Activated B cell treated with CpG ODN at 0.5 μM for 24 hours (primary cell): ENCODE measurements at regions not wholly inside any gene's neighbourhood (a gene's known extent, or its start where the extent isn't known, plus 50 kb on each side); places are given as distances from the start of the nearest gene placed in this dataset.

Source experiments
- ATAC-seq: fragments of 200-7000 bp; cut with Tn5 transposase; one replicate; pipeline ENCODE4 v1.10.0; 2021; ENCODE audit warnings: low read depth, mild to moderate bottlenecking, moderate library complexity
- CTCF ChIA-PET: fragments of 350-600 bp; sonication (Branson Sonifier 250); formaldehyde crosslinking; loops from one replicate; lab custom pipeline; 2021; ENCODE audit warnings: antibody characterized with exemption; lab: Charles Lee
- POLR2A ChIA-PET: fragments of 350-600 bp; sonication (Branson Sonifier 250); formaldehyde crosslinking; loops from one replicate; lab custom pipeline; 2021; ENCODE audit warnings: antibody characterized with exemption; lab: Charles Lee
- DNase-seq: peaks from one replicate; pipeline ENCODE4 v3.0.0; 2022
- H3K27ac Mint-ChIP-seq: one replicate; pipeline ENCODE4 v1.8.0; 2020; ENCODE audit warnings: mixed read lengths
- H3K27me3 Mint-ChIP-seq: one replicate; pipeline ENCODE4 v1.8.0; 2021; ENCODE audit warnings: mixed read lengths
- H3K36me3 Mint-ChIP-seq: one replicate; pipeline ENCODE4 v1.8.0; 2021; ENCODE audit warnings: low read depth, mixed read lengths
- H3K4me1 Mint-ChIP-seq: one replicate; pipeline ENCODE4 v1.8.0; 2021; ENCODE audit warnings: mixed read lengths
- H3K4me3 Mint-ChIP-seq: one replicate; pipeline ENCODE4 v1.8.0; 2020; ENCODE audit warnings: mild to moderate bottlenecking, mixed read lengths
- H3K9me3 Mint-ChIP-seq: one replicate; pipeline ENCODE4 v1.8.0; 2020; ENCODE audit warnings: mixed read lengths
- CTCF ChIP-seq: fragments of 200-600 bp; IDR thresholded peaks from one replicate; pipeline ENCODE4 v1.8.0; 2022; ENCODE audit warnings: antibody characterized with exemption, mild to moderate bottlenecking
- intact Hi-C: fragments of 100-400 bp; cut with micrococcal nuclease; formaldehyde crosslinking; loops from one replicate; pipeline ENCODE4 v1.15.1; 2024

- no peaks in the 10 kb centered on the region for H3K4me1 Mint-ChIP-seq
- H3K9me3 Mint-ChIP-seq: peaks cover 2% of the 10 kb centered on the region
- intact Hi-C loops: no loop called here
- ATAC-seq: no peak
- H3K4me3 Mint-ChIP-seq: no peak overlapping the region
- ChIA-PET CTCF (no interaction called here), POLR2A (no interaction called here)
- H3K27ac Mint-ChIP-seq: no peak overlapping the region
- H3K36me3 Mint-ChIP-seq: no peaks in the 10 kb centered on the region
- DNase-seq: no peak
- no peak for TF ChIP-seq CTCF
- H3K27me3 Mint-ChIP-seq: no peaks in the 10 kb centered on the region
These were observed 133.0 kb downstream of the ZDHHC21 start for GRCh38 chr9:14560194-14560593.

- H3K9me3 Mint-ChIP-seq: peaks cover 2% of the 10 kb centered on the region
- no peaks in the 10 kb centered on the region for H3K4me1 Mint-ChIP-seq
- no peak for ATAC-seq
- ChIA-PET CTCF (no interaction called here), POLR2A (no interaction called here)
- TF ChIP-seq CTCF: no peak
- intact Hi-C loops: no loop called here
- H3K4me3 Mint-ChIP-seq: no peak overlapping the region
- no peak for DNase-seq
- H3K27ac Mint-ChIP-seq: no peak overlapping the region
- H3K27me3 Mint-ChIP-seq: no peaks in the 10 kb centered on the region
- H3K36me3 Mint-ChIP-seq: no peaks in the 10 kb centered on the region
These were observed 138.3 kb downstream of the ZDHHC21 start for GRCh38 chr9:14554886-14555285.

GRCh38 chr9:14547245-14548060 is 145.8 kb downstream of the ZDHHC21 start:
- intact Hi-C loops: no loop called here
- Mint-ChIP-seq H3K4me3 (no peak overlapping the region), H3K36me3 (no peaks in the 10 kb centered on the region), H3K27me3 (no peaks in the 10 kb centered on the region), H3K27ac (no peak overlapping the region), H3K9me3 (no peaks in the 10 kb centered on the region), H3K4me1 (no peaks in the 10 kb centered on the region)
- TF ChIP-seq CTCF: no peak
- POLR2A ChIA-PET: no interaction called here
- CTCF ChIA-PET: no interaction called here
- DNase-seq: no peak
- no peak for ATAC-seq

GRCh38 chr9:14546693-14547092 is 146.5 kb downstream of the ZDHHC21 start:
- POLR2A ChIA-PET: no interaction called here
- CTCF ChIA-PET: no interaction called here
- H3K4me1 Mint-ChIP-seq: no peaks in the 10 kb centered on the region

GRCh38 chr9:14542071-14542470 is 151.2 kb downstream of the ZDHHC21 start:
- ChIA-PET POLR2A (no interaction called here), CTCF (no interaction called here)
- Mint-ChIP-seq H3K4me3 (no peak overlapping the region), H3K27me3 (no peaks in the 10 kb centered on the region), H3K9me3 (no peaks in the 10 kb centered on the region), H3K36me3 (no peaks in the 10 kb centered on the region), H3K27ac (no peak overlapping the region), H3K4me1 (no peaks in the 10 kb centered on the region)
- ATAC-seq (no peak), DNase-seq (no peak)
- TF ChIP-seq CTCF: no peak
- intact Hi-C loops: no loop called here

More at GRCh38 chr9:14546693-14547092, 146.5 kb downstream of the ZDHHC21 start:
- DNase-seq: no peak
- Mint-ChIP-seq H3K27ac (no peak overlapping the region), H3K27me3 (no peaks in the 10 kb centered on the region), H3K36me3 (no peaks in the 10 kb centered on the region), H3K9me3 (no peaks in the 10 kb centered on the region), H3K4me3 (no peak overlapping the region)
- no peak for ATAC-seq
- TF ChIP-seq CTCF: no peak
- intact Hi-C loops: no loop called here
